Ishikawa (cell line): ENCODE measurements at regions not wholly inside any gene's neighbourhood (a gene's known extent, or its start where the extent isn't known, plus 50 kb on each side); places are given as distances from the start of the nearest gene placed in this dataset.

Experiments
- CEBPB ChIP-seq: IDR thresholded peaks from 2 replicates; pipeline ENCODE4 v1.6.1; 2012
- FOXM1 ChIP-seq: IDR thresholded peaks from 2 replicates; pipeline ENCODE4 v1.6.1; 2012; ENCODE audit warnings: low read depth, borderline replicate concordance

GRCh38 chr20:4488407-4489339, 197.6 kb upstream of the PRNP start:
- no peak for TF ChIP-seq FOXM1
- no peak for TF ChIP-seq CEBPB
